Neural crest cell (in vitro differentiated cells): ENCODE measurements at regions not wholly inside any gene's neighbourhood (a gene's known extent, or its start where the extent isn't known, plus 50 kb on each side); places are given as distances from the start of the nearest gene placed in this dataset.

Experiments
- DNase-seq: peaks from one replicate; pipeline ENCODE4 v3.0.0; 2021; ENCODE audit warnings: low read depth, mixed read lengths, low spot score
- H3K27ac Mint-ChIP-seq: one replicate; pipeline ENCODE4 v1.8.0; 2021; ENCODE audit warnings: mild to moderate bottlenecking, mixed read lengths; ENCODE audit not compliant: unreplicated experiment
- H3K27me3 Mint-ChIP-seq: 2 replicates; pipeline ENCODE4 v1.8.0; 2021; ENCODE audit warnings: low read depth, mild to moderate bottlenecking, mixed read lengths
- H3K36me3 Mint-ChIP-seq: 2 replicates; pipeline ENCODE4 v1.8.0; 2021; ENCODE audit warnings: low read depth, mild to moderate bottlenecking, mixed read lengths
- H3K4me1 Mint-ChIP-seq: 2 replicates; pipeline ENCODE4 v1.8.0; 2021; ENCODE audit warnings: mixed read lengths
- H3K4me3 Mint-ChIP-seq: one replicate; pipeline ENCODE4 v1.8.0; 2021; ENCODE audit warnings: mild to moderate bottlenecking, mixed read lengths
- H3K9me3 Mint-ChIP-seq: 2 replicates; pipeline ENCODE4 v1.8.0; 2021; ENCODE audit warnings: mixed read lengths
- CTCF ChIP-seq: fragments of 200-600 bp; sonication (generic); conservative IDR thresholded peaks from 2 replicates; pipeline ENCODE4 v1.5.0; 2021; ENCODE audit warnings: antibody characterized with exemption, mild to moderate bottlenecking

- no peak overlapping the region for H3K27ac Mint-ChIP-seq
- H3K36me3 Mint-ChIP-seq: no peaks in the 10 kb centered on the region
- no peak for DNase-seq
- H3K4me3 Mint-ChIP-seq: no peak overlapping the region
- no peaks in the 10 kb centered on the region for H3K27me3 Mint-ChIP-seq
- no peak for TF ChIP-seq CTCF
- no peaks in the 10 kb centered on the region for H3K4me1 Mint-ChIP-seq
- H3K9me3 Mint-ChIP-seq: no peaks in the 10 kb centered on the region
These were observed 1178.3 kb downstream of the CDH11 start for GRCh38 chr16:63943566-63943965.

GRCh38 chr16:63938661-63939060 is 1183.2 kb downstream of the CDH11 start:
- H3K4me3 Mint-ChIP-seq: no peak overlapping the region
- no peaks in the 10 kb centered on the region for H3K27me3 Mint-ChIP-seq
- no peaks in the 10 kb centered on the region for H3K4me1 Mint-ChIP-seq
- no peak for TF ChIP-seq CTCF
- H3K36me3 Mint-ChIP-seq: no peaks in the 10 kb centered on the region
- no peak overlapping the region for H3K27ac Mint-ChIP-seq
- H3K9me3 Mint-ChIP-seq: no peaks in the 10 kb centered on the region
- DNase-seq: no peak

GRCh38 chr16:63933841-63934240 is 1188.0 kb downstream of the CDH11 start:
- Mint-ChIP-seq H3K9me3 (peaks cover 5% of the 10 kb centered on the region), H3K27me3 (no peaks in the 10 kb centered on the region)

GRCh38 chr16:63928421-63928820 is 1193.4 kb downstream of the CDH11 start:
- TF ChIP-seq CTCF: no peak
- H3K27ac Mint-ChIP-seq: no peak overlapping the region

More at GRCh38 chr16:63933841-63934240, 1188.0 kb downstream of the CDH11 start:
- no peak overlapping the region for H3K27ac Mint-ChIP-seq
- no peak for DNase-seq
- H3K36me3 Mint-ChIP-seq: no peaks in the 10 kb centered on the region
- no peaks in the 10 kb centered on the region for H3K4me1 Mint-ChIP-seq
- H3K4me3 Mint-ChIP-seq: no peak overlapping the region
- TF ChIP-seq CTCF: no peak

GRCh38 chr16:63925221-63925620 is 1196.6 kb downstream of the CDH11 start:
- TF ChIP-seq CTCF: no peak
- no peak overlapping the region for H3K27ac Mint-ChIP-seq
- no peak overlapping the region for H3K4me3 Mint-ChIP-seq
- no peaks in the 10 kb centered on the region for H3K4me1 Mint-ChIP-seq
- H3K9me3 Mint-ChIP-seq: peaks cover 3% of the 10 kb centered on the region
- H3K36me3 Mint-ChIP-seq: peaks cover under 1% of the 10 kb centered on the region
- no peak for DNase-seq
- no peaks in the 10 kb centered on the region for H3K27me3 Mint-ChIP-seq

More at GRCh38 chr16:63928421-63928820, 1193.4 kb downstream of the CDH11 start:
- Mint-ChIP-seq H3K27me3 (no peaks in the 10 kb centered on the region), H3K4me1 (no peaks in the 10 kb centered on the region), H3K9me3 (peaks cover 8% of the 10 kb centered on the region), H3K36me3 (no peaks in the 10 kb centered on the region), H3K4me3 (no peak overlapping the region)
- no peak for DNase-seq

- Mint-ChIP-seq H3K4me3 (no peak overlapping the region), H3K27ac (no peak overlapping the region)
These were observed 1199.3 kb downstream of the CDH11 start for GRCh38 chr16:63922560-63922959.

More at GRCh38 chr16:63922560-63922959, 1199.3 kb downstream of the CDH11 start:
- no peak for TF ChIP-seq CTCF
- DNase-seq: no peak
- H3K4me1 Mint-ChIP-seq: no peaks in the 10 kb centered on the region
- no peaks in the 10 kb centered on the region for H3K27me3 Mint-ChIP-seq
- peaks cover 15% of the 10 kb centered on the region for H3K9me3 Mint-ChIP-seq
- peaks cover 12% of the 10 kb centered on the region for H3K36me3 Mint-ChIP-seq
